HG03097 (cell line): ENCODE measurements at regions not wholly inside any gene's neighbourhood (a gene's known extent, or its start where the extent isn't known, plus 50 kb on each side); places are given as distances from the start of the nearest gene placed in this dataset.

Source experiments
- ATAC-seq: cut with Tn5 transposase; IDR thresholded peaks from one replicate; pipeline ENCODE4 v1.9.1; 2021; ENCODE audit not compliant: unreplicated experiment, low FRiP score

GRCh38 chr2:136408795-136409194 is 290.8 kb upstream of the CXCR4 start:
- no peak for ATAC-seq

- no peak for ATAC-seq
Observed at GRCh38 chr2:136407952-136408318, 290.0 kb upstream of the CXCR4 start.

GRCh38 chr2:136407117-136407951 is 289.4 kb upstream of the CXCR4 start:
- ATAC-seq, result no peak

- no peak for ATAC-seq
Observed at GRCh38 chr2:136404925-136405324, 287.0 kb upstream of the CXCR4 start.

GRCh38 chr2:136404176-136404575 is 286.2 kb upstream of the CXCR4 start:
- ATAC-seq, result no peak

GRCh38 chr2:136402281-136402680 is 284.3 kb upstream of the CXCR4 start:
- ATAC-seq, result no peak

GRCh38 chr2:136399667-136400289 is 281.8 kb upstream of the CXCR4 start:
- no peak for ATAC-seq

GRCh38 chr2:136395582-136395981 is 277.6 kb upstream of the CXCR4 start:
- no peak for ATAC-seq

- ATAC-seq, result no peak
Observed at GRCh38 chr2:136394136-136395060, 276.4 kb upstream of the CXCR4 start.

- ATAC-seq, result no peak
Observed at GRCh38 chr2:136393514-136393913, 275.6 kb upstream of the CXCR4 start.

- no peak for ATAC-seq
Observed at GRCh38 chr2:136392897-136393505, 275.1 kb upstream of the CXCR4 start.

- ATAC-seq, result peak; percentile 68
Observed at GRCh38 chr2:136389809-136390208, 271.9 kb upstream of the CXCR4 start.

- ATAC-seq, result no peak
Observed at GRCh38 chr2:136386046-136386445, 268.1 kb upstream of the CXCR4 start.

GRCh38 chr2:136384531-136385303 is 266.8 kb upstream of the CXCR4 start:
- peak; percentile 46 for ATAC-seq

- ATAC-seq, result no peak
Observed at GRCh38 chr2:136383167-136383566, 265.2 kb upstream of the CXCR4 start.

- ATAC-seq, result peak; percentile 79
Observed at GRCh38 chr2:136381722-136382633, 264.0 kb upstream of the CXCR4 start.

GRCh38 chr2:136381245-136381644 is 263.3 kb upstream of the CXCR4 start:
- no peak for ATAC-seq

- ATAC-seq, result peak; percentile 26
Observed at GRCh38 chr2:136378712-136379595, 261.0 kb upstream of the CXCR4 start.
